HepG2 (cell line): ENCODE measurements at regions not wholly inside any gene's neighbourhood (a gene's known extent, or its start where the extent isn't known, plus 50 kb on each side); places are given as distances from the start of the nearest gene placed in this dataset.

Source experiments
- ELF3 ChIP-seq: IDR thresholded peaks from 2 replicates; pipeline ENCODE4 v1.6.1; 2016; ENCODE audit warnings: missing genetic modification reagents, missing compliant biosample characterization
- EP300 ChIP-seq, 3 experiments: sonication (generic) in 1 of 3; formaldehyde crosslinking in 1 of 3; IDR thresholded peaks; 2 replicates each; pipeline versions ENCODE4 v1.5.1 to v1.6.1; 2011 to 2020; ENCODE audit warnings: low read depth in 2 of 3, low read length in 2 of 3, borderline replicate concordance in 1 of 3, improper control_type of control experiment in 1 of 3, mild to moderate bottlenecking in 1 of 3, missing genetic modification reagents in 1 of 3, moderate library complexity in 1 of 3
- GLMP ChIP-seq: sonication (generic); formaldehyde crosslinking; IDR thresholded peaks from 2 replicates; pipeline ENCODE4 v1.9.0; 2021; ENCODE audit warnings: missing genetic modification reagents, mild to moderate bottlenecking, borderline replicate concordance
- MTA1 ChIP-seq: sonication (generic); formaldehyde crosslinking; IDR thresholded peaks from 2 replicates; pipeline ENCODE4 v1.4.0; 2020; ENCODE audit warnings: missing genetic modification reagents, mild to moderate bottlenecking, borderline replicate concordance
- MXI1 ChIP-seq: IDR thresholded peaks from 3 replicates; pipeline ENCODE4 v1.6.1; 2012; ENCODE audit warnings: low read depth, low read length, inconsistent platforms, borderline replicate concordance
- NR1H2 ChIP-seq: sonication (generic); formaldehyde crosslinking; IDR thresholded peaks from 2 replicates; pipeline ENCODE4 v1.8.1; 2022; ENCODE audit warnings: low read depth, missing genetic modification reagents, borderline replicate concordance
- POLR2AphosphoS5 ChIP-seq: IDR thresholded peaks from 2 replicates; pipeline ENCODE4 v1.6.1; 2012; ENCODE audit warnings: low read depth, low read length
- RAD51 ChIP-seq: fragments of 450-650 bp; IDR thresholded peaks from 2 replicates; pipeline ENCODE4 v1.6.1; 2016; ENCODE audit warnings: borderline replicate concordance
- REST ChIP-seq, 2 experiments: IDR thresholded peaks; 2 replicates each; pipeline ENCODE4 v1.6.1; 2011 to 2012; ENCODE audit warnings: low read length in 2 of 2, borderline replicate concordance in 1 of 2, low read depth in 1 of 2, mild to moderate bottlenecking in 1 of 2, moderate library complexity in 1 of 2
- TAF1 ChIP-seq: sonication (generic); formaldehyde crosslinking; IDR thresholded peaks from 2 replicates; pipeline ENCODE4 v1.4.0; 2020; ENCODE audit warnings: missing genetic modification reagents
- ZBTB26 ChIP-seq: IDR thresholded peaks from 2 replicates; pipeline ENCODE4 v1.6.1; 2016; ENCODE audit warnings: missing compliant biosample characterization, missing genetic modification reagents, borderline replicate concordance
- ZFP37 ChIP-seq: sonication (generic); formaldehyde crosslinking; IDR thresholded peaks from 2 replicates; pipeline ENCODE4 v1.4.0; 2020; ENCODE audit warnings: missing genetic modification reagents, borderline replicate concordance
- ZNF629 ChIP-seq: sonication (generic); formaldehyde crosslinking; conservative IDR thresholded peaks from 2 replicates; pipeline ENCODE4 v1.5.0; 2020; ENCODE audit warnings: missing genetic modification reagents
- ZNF790 ChIP-seq: sonication (generic); formaldehyde crosslinking; IDR thresholded peaks from 2 replicates; pipeline ENCODE4 v1.8.0; 2022; ENCODE audit warnings: missing genetic modification reagents, mild to moderate bottlenecking, borderline replicate concordance

- TF ChIP-seq ZFP37 (CRISPR knock-in tag) (no peak), POLR2AphosphoS5 (no peak), REST (IDR thresholded peaks at IDR 0.05; ENCODE audit: borderline replicate concordance in 1 of 2, low read depth in 1 of 2, low read length in 2 of 2) (no peak), ZNF629 (CRISPR knock-in tag) (no peak), RAD51 (no peak), EP300 (IDR thresholded peaks at IDR 0.05; ENCODE audit: low read depth in 2 of 2, low read length in 2 of 2) (no peak), EP300 (CRISPR knock-in tag; IDR thresholded peaks at IDR 0.05; ENCODE audit: borderline replicate concordance) (no peak), TAF1 (CRISPR knock-in tag) (no peak), ZNF790 (CRISPR knock-in tag) (no peak), MTA1 (CRISPR knock-in tag) (no peak), ZBTB26 (CRISPR knock-in tag) (no peak), MXI1 (no peak), GLMP (CRISPR knock-in tag) (no peak), NR1H2 (CRISPR knock-in tag) (no peak), ELF3 (no peak)
Observed at GRCh38 chr11:122280870-122281269, 164.9 kb upstream of the BLID start.
